ENCODE measurements at regions not wholly inside any gene's neighbourhood (a gene's known extent, or its start where the extent isn't known, plus 50 kb on each side); places are given as distances from the start of the nearest gene placed in this dataset.

DNA sequence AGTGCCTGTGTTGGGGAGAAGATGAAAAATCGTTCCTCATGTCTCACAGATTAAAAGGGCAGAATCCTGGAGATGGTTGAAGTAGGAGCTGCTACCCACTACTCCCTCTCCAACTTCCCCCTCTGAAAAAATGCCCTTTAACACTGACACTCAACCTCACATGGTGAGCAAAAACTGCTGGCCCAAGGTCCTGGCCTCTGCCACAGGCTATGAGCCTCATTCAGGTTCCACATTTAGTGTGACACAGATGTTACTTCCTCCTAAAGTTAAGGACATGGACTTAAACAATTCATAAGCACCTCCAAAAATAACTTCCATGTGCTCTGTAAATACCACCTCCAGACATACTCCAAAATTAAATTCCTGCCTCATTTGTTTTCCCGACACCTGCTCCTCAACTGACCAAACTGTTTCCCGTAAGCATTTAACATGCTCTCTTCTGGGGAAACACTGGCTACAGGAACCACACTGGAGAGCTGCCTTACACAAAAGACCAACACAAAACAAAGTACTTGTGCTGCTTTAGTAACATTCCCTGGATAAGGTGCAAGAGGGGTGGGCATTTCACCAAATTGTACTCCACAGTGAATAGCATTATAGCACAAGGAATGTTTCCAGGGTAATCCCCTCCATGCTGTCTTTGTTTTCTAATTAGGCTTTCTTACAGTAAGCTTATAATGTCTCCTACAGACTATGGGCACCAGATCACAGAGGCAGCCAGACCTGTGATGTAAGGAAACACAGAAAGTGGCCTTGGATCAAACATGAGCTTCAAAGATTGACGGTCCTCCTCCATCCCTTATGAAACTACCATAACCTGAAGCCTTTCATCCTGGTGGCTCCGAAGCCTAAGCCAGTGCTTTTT, 57.0 kb downstream of the PHLDA1 start:
- Mint-ChIP-seq H3K27me3 (no peaks in the 10 kb centered on the region), H3K9me3 (peaks cover 0 to 3% (median 0%) of the 10 kb centered on the region in 11 donors), H3K4me3 (no peak overlapping the region), H3K27ac (no peak overlapping the region), H3K4me1 (peaks cover 20 to 51% (median 23%) of the 10 kb centered on the region in 7 donors), H3K36me3 (peaks cover 0 to 6% (median 0%) of the 10 kb centered on the region in 5 donors)
- peaks cover 15 to 22% of the 10 kb centered on the region in 2 donors for H3K4me1 ChIP-seq (ENCODE audit: control insufficient read depth in 2 of 2, insufficient read depth in 2 of 2, low read length in 2 of 2)
- H3K36me3 ChIP-seq (ENCODE audit: control insufficient read depth in 2 of 3, insufficient read depth in 3 of 3, low read length in 3 of 3) = no peaks in the 10 kb centered on the region
- H3K27me3 ChIP-seq (ENCODE audit: control insufficient read depth in 2 of 2, insufficient read depth in 2 of 2, low read length in 2 of 2) = no peaks in the 10 kb centered on the region
- no peak overlapping the region for H3K4me3 ChIP-seq (ENCODE audit: low read length)
- ATAC-seq (peak; percentile 48), DNase-seq (no peak)
- H3K9me3 ChIP-seq (ENCODE audit: control insufficient read depth in 2 of 3, low read length in 3 of 3) = no peaks in the 10 kb centered on the region
- no peak overlapping the region for H3K27ac ChIP-seq (ENCODE audit: low read depth, low read length)
- CTCF ChIA-PET = no interaction called here
- POLR2A ChIA-PET = no interaction called here
- intact Hi-C loops (cut with micrococcal nuclease) = loop anchor here (5.0 to 10.0 kb wide), 3 partner anchors 50 to 317 kb away; no protein-coding TSS in a partner anchor

- Histone ChIP-seq H3K4me3 (ENCODE audit: low read length) (no peak overlapping the region), H3K9me3 (ENCODE audit: control insufficient read depth in 2 of 3, low read length in 3 of 3) (no peaks in the 10 kb centered on the region), H3K27ac (ENCODE audit: low read depth, low read length) (no peak overlapping the region), H3K27me3 (ENCODE audit: control insufficient read depth in 2 of 2, insufficient read depth in 2 of 2, low read length in 2 of 2) (no peaks in the 10 kb centered on the region), H3K36me3 (ENCODE audit: control insufficient read depth in 2 of 3, insufficient read depth in 3 of 3, low read length in 3 of 3) (no peaks in the 10 kb centered on the region), H3K4me1 (ENCODE audit: control insufficient read depth in 2 of 2, insufficient read depth in 2 of 2, low read length in 2 of 2) (no peaks in the 10 kb centered on the region)
- ChIA-PET CTCF (no interaction called here), POLR2A (no interaction called here)
- Mint-ChIP-seq H3K4me1 (peaks cover 0 to 25% (median 0%) of the 10 kb centered on the region in 7 donors), H3K9me3 (peaks cover 0 to 3% (median 0%) of the 10 kb centered on the region in 11 donors), H3K27me3 (no peaks in the 10 kb centered on the region), H3K36me3 (peaks cover 0 to 5% (median 0%) of the 10 kb centered on the region in 5 donors), H3K4me3 (no peak overlapping the region), H3K27ac (no peak overlapping the region)
- intact Hi-C loops (cut with micrococcal nuclease) = loop anchor here in 1 of 2 donors (10.0 kb wide), 1 partner anchor 46 kb away; no protein-coding TSS in a partner anchor
- DNase-seq (no peak), ATAC-seq (no peak)
Observed at GRCh38 chr12:75971253-75971652, 60.3 kb downstream of the PHLDA1 start.

GRCh38 chr12:75970310-75970709, 61.3 kb downstream of the PHLDA1 start:
- ATAC-seq (peak; percentile 37), DNase-seq (no peak)
- Mint-ChIP-seq H3K27ac (no peak overlapping the region), H3K36me3 (peaks cover 0 to 5% (median 0%) of the 10 kb centered on the region in 5 donors), H3K9me3 (peaks cover 0 to 3% (median 0%) of the 10 kb centered on the region in 11 donors), H3K4me1 (peaks cover 0 to 23% (median 0%) of the 10 kb centered on the region in 7 donors), H3K4me3 (no peak overlapping the region), H3K27me3 (no peaks in the 10 kb centered on the region)
- no peak overlapping the region for H3K4me3 ChIP-seq (ENCODE audit: low read length)
- no peaks in the 10 kb centered on the region for H3K9me3 ChIP-seq (ENCODE audit: control insufficient read depth in 2 of 3, low read length in 3 of 3)
- H3K27ac ChIP-seq (ENCODE audit: low read depth, low read length) = no peak overlapping the region
- H3K36me3 ChIP-seq (ENCODE audit: control insufficient read depth in 2 of 3, insufficient read depth in 3 of 3, low read length in 3 of 3) = no peaks in the 10 kb centered on the region
- ChIA-PET POLR2A (no interaction called here), CTCF (no interaction called here)
- no peaks in the 10 kb centered on the region for H3K27me3 ChIP-seq (ENCODE audit: control insufficient read depth in 2 of 2, insufficient read depth in 2 of 2, low read length in 2 of 2)
- intact Hi-C loops (cut with micrococcal nuclease) = loop anchor here in 1 of 2 donors (10.0 kb wide), 1 partner anchor 46 kb away; no protein-coding TSS in a partner anchor
- H3K4me1 ChIP-seq (ENCODE audit: control insufficient read depth in 2 of 2, insufficient read depth in 2 of 2, low read length in 2 of 2) = no peaks in the 10 kb centered on the region

DNA sequence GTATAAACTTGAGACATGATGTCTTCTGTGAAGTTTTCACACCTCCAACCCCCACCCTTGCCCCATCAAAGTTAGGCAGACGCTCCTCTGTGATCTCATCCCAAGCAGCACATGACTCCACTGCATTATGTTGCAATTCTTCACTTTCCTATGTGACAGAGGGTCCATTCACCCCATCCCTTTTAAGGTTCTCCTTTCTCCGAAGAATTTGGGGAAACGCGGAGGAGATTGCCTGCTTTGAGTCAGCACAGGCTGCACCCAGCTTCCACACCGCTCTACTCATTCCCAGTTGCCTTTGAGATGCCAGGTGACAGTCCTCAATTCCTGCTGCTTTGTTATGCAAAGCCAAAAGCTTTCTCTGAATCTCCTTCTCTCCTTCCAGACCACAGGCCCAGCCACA, 61.8 kb downstream of the PHLDA1 start:
- Mint-ChIP-seq H3K36me3 (peaks cover 0 to 5% (median 0%) of the 10 kb centered on the region in 5 donors), H3K9me3 (peaks cover 0 to 3% (median 0%) of the 10 kb centered on the region in 11 donors), H3K4me1 (peaks cover 0 to 23% (median 0%) of the 10 kb centered on the region in 7 donors), H3K27me3 (no peaks in the 10 kb centered on the region), H3K4me3 (no peak overlapping the region), H3K27ac (no peak overlapping the region)
- intact Hi-C loops (cut with micrococcal nuclease) = loop anchor here in 1 of 2 donors (10.0 kb wide), 1 partner anchor 45 kb away; no protein-coding TSS in a partner anchor
- H3K27me3 ChIP-seq (ENCODE audit: control insufficient read depth in 2 of 2, insufficient read depth in 2 of 2, low read length in 2 of 2) = no peaks in the 10 kb centered on the region
- H3K27ac ChIP-seq (ENCODE audit: low read depth, low read length) = no peak overlapping the region
- H3K36me3 ChIP-seq (ENCODE audit: control insufficient read depth in 2 of 3, insufficient read depth in 3 of 3, low read length in 3 of 3) = no peaks in the 10 kb centered on the region
- H3K9me3 ChIP-seq (ENCODE audit: control insufficient read depth in 2 of 3, low read length in 3 of 3) = no peaks in the 10 kb centered on the region
- no peak for DNase-seq
- H3K4me3 ChIP-seq (ENCODE audit: low read length) = no peak overlapping the region
- ATAC-seq = peak; percentile 74
- ChIA-PET CTCF (no interaction called here), POLR2A (no interaction called here)
- no peaks in the 10 kb centered on the region for H3K4me1 ChIP-seq (ENCODE audit: control insufficient read depth in 2 of 2, insufficient read depth in 2 of 2, low read length in 2 of 2)

DNA sequence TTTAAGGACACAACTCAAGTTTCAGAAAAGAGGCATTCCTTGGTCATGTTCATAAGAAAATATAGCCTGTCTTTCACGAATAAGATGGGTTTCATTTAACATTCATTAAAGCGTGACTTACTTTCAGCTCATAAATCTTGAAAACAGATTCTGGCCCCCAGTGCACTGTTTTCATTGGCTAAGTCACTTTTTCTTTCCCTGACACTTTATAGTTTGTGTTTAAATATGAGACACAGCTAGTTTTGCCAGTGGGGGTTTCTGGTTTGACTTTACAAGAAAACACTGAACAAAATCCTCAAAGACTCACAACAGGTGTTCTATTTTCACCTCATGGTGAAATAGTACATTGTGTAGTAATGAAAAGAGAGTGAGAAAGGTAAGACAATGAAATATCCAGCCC, 65.9 kb downstream of the PHLDA1 start:
- DNase-seq (no peak), ATAC-seq (no peak)
- Mint-ChIP-seq H3K27ac (peak overlapping the region in 1 of 9 donors; percentile 15), H3K4me3 (no peak overlapping the region), H3K9me3 (peaks cover 0 to 8% (median 0%) of the 10 kb centered on the region in 11 donors), H3K27me3 (no peaks in the 10 kb centered on the region), H3K4me1 (peaks cover 0 to 27% (median 3%) of the 10 kb centered on the region in 7 donors), H3K36me3 (peaks cover 0 to 6% (median 0%) of the 10 kb centered on the region in 5 donors)
- Histone ChIP-seq H3K4me3 (ENCODE audit: low read length) (no peak overlapping the region), H3K9me3 (ENCODE audit: control insufficient read depth in 2 of 3, low read length in 3 of 3) (no peaks in the 10 kb centered on the region), H3K27me3 (ENCODE audit: control insufficient read depth in 2 of 2, insufficient read depth in 2 of 2, low read length in 2 of 2) (no peaks in the 10 kb centered on the region), H3K4me1 (ENCODE audit: control insufficient read depth in 2 of 2, insufficient read depth in 2 of 2, low read length in 2 of 2) (no peaks in the 10 kb centered on the region), H3K36me3 (ENCODE audit: control insufficient read depth in 2 of 3, insufficient read depth in 3 of 3, low read length in 3 of 3) (no peaks in the 10 kb centered on the region), H3K27ac (ENCODE audit: low read depth, low read length) (no peak overlapping the region)
- intact Hi-C loops (cut with micrococcal nuclease) = no loop called here
- ChIA-PET POLR2A (no interaction called here), CTCF (no interaction called here)

GRCh38 chr12:75964150-75964549, 67.4 kb downstream of the PHLDA1 start:
- ATAC-seq (peak; percentile 87), DNase-seq (no peak)
- Histone ChIP-seq H3K9me3 (ENCODE audit: control insufficient read depth in 2 of 3, low read length in 3 of 3) (no peaks in the 10 kb centered on the region), H3K36me3 (ENCODE audit: control insufficient read depth in 2 of 3, insufficient read depth in 3 of 3, low read length in 3 of 3) (no peaks in the 10 kb centered on the region), H3K4me1 (ENCODE audit: control insufficient read depth in 2 of 2, insufficient read depth in 2 of 2, low read length in 2 of 2) (peaks cover 0 to 7% of the 10 kb centered on the region in 2 donors), H3K27ac (ENCODE audit: low read depth, low read length) (no peak overlapping the region), H3K27me3 (ENCODE audit: control insufficient read depth in 2 of 2, insufficient read depth in 2 of 2, low read length in 2 of 2) (no peaks in the 10 kb centered on the region), H3K4me3 (ENCODE audit: low read length) (no peak overlapping the region)
- Mint-ChIP-seq H3K9me3 (peaks cover 0 to 8% (median 0%) of the 10 kb centered on the region in 11 donors), H3K27ac (no peak overlapping the region), H3K4me1 (peaks cover 0 to 28% (median 8%) of the 10 kb centered on the region in 7 donors), H3K27me3 (no peaks in the 10 kb centered on the region), H3K4me3 (no peak overlapping the region), H3K36me3 (peaks cover 0 to 5% (median 0%) of the 10 kb centered on the region in 5 donors)
- ChIA-PET POLR2A (no interaction called here), CTCF (no interaction called here)
- intact Hi-C loops (cut with micrococcal nuclease) = no loop called here

Measured in naive thymus-derived CD4-positive, alpha-beta T cell (primary cell).